Activated T-cell treated with anti-CD3 and anti-CD28 coated beads, Interleukin-2, amount 50 U/mL, for 4 hours (primary cell): ENCODE measurements at regions not wholly inside any gene's neighbourhood (a gene's known extent, or its start where the extent isn't known, plus 50 kb on each side); places are given as distances from the start of the nearest gene placed in this dataset.
"Not testable (repeated sequence)": the region's sequence is repeated elsewhere in the genome, so short reads cannot be mapped to it uniquely, and the experiment has no call there.

Source experiments
- ATAC-seq, 2 donors: fragments of 200-7000 bp; cut with Tn5 transposase; one replicate each; pipeline ENCODE4 v1.10.0; 2021
- DNase-seq: peaks from one replicate; pipeline ENCODE4 v3.0.0-alpha.2; 2020
- H3K27me3 Mint-ChIP-seq: one replicate; pipeline ENCODE4 v1.8.0; 2021; ENCODE audit warnings: low read depth, mixed read lengths
- H3K36me3 Mint-ChIP-seq: one replicate; pipeline ENCODE4 v1.8.0; 2022; ENCODE audit warnings: mixed read lengths; ENCODE audit not compliant: insufficient read depth
- H3K4me1 Mint-ChIP-seq: one replicate; pipeline ENCODE4 v1.8.0; 2021; ENCODE audit warnings: low read depth, mixed read lengths
- H3K4me3 Mint-ChIP-seq: one replicate; pipeline ENCODE4 v1.8.0; 2021; ENCODE audit warnings: mild to moderate bottlenecking, moderate library complexity, mixed read lengths
- H3K9me3 Mint-ChIP-seq: one replicate; pipeline ENCODE4 v1.8.0; 2021; ENCODE audit warnings: mixed read lengths

GRCh38 chr11:133659538-133660201 is 127.4 kb upstream of the OPCML start:
- no peaks in the 10 kb centered on the region for H3K4me1 Mint-ChIP-seq
- no peak for DNase-seq
- no peak for ATAC-seq
- H3K27me3 Mint-ChIP-seq: peaks cover 4% of the 10 kb centered on the region
- H3K4me3 Mint-ChIP-seq: no peak overlapping the region
- H3K36me3 Mint-ChIP-seq: no peaks in the 10 kb centered on the region
- no peaks in the 10 kb centered on the region for H3K9me3 Mint-ChIP-seq

GRCh38 chr11:133657054-133657453 is 124.8 kb upstream of the OPCML start:
- Mint-ChIP-seq H3K9me3 (no peaks in the 10 kb centered on the region), H3K4me3 (no peak overlapping the region), H3K4me1 (no peaks in the 10 kb centered on the region), H3K27me3 (peaks cover 4% of the 10 kb centered on the region), H3K36me3 (no peaks in the 10 kb centered on the region)
- ATAC-seq (no peak), DNase-seq (no peak)

GRCh38 chr11:133656082-133656635 is 123.9 kb upstream of the OPCML start:
- no peak for DNase-seq
- Mint-ChIP-seq H3K36me3 (no peaks in the 10 kb centered on the region), H3K4me1 (no peaks in the 10 kb centered on the region), H3K9me3 (no peaks in the 10 kb centered on the region), H3K4me3 (no peak overlapping the region), H3K27me3 (peaks cover 4% of the 10 kb centered on the region)
- no peak for ATAC-seq

- DNase-seq (no peak), ATAC-seq (no peak)
- no peaks in the 10 kb centered on the region for H3K4me1 Mint-ChIP-seq
- no peak overlapping the region for H3K4me3 Mint-ChIP-seq
- H3K9me3 Mint-ChIP-seq: no peaks in the 10 kb centered on the region
- H3K27me3 Mint-ChIP-seq: peaks cover 4% of the 10 kb centered on the region
- H3K36me3 Mint-ChIP-seq: no peaks in the 10 kb centered on the region
These were observed 122.4 kb upstream of the OPCML start for GRCh38 chr11:133654630-133655212.

- Mint-ChIP-seq H3K4me3 (no peak overlapping the region), H3K9me3 (no peaks in the 10 kb centered on the region), H3K4me1 (no peaks in the 10 kb centered on the region), H3K36me3 (no peaks in the 10 kb centered on the region), H3K27me3 (peaks cover 4% of the 10 kb centered on the region)
- ATAC-seq (no peak), DNase-seq (no peak)
These were observed 121.0 kb upstream of the OPCML start for GRCh38 chr11:133653336-133653735.

GRCh38 chr11:133650082-133650481 is 117.8 kb upstream of the OPCML start:
- no peak for ATAC-seq
- H3K36me3 Mint-ChIP-seq: no peaks in the 10 kb centered on the region

GRCh38 chr11:133649040-133649439 is 116.7 kb upstream of the OPCML start:
- H3K27me3 Mint-ChIP-seq: no peaks in the 10 kb centered on the region

More at GRCh38 chr11:133650082-133650481, 117.8 kb upstream of the OPCML start:
- Mint-ChIP-seq H3K4me1 (no peaks in the 10 kb centered on the region), H3K27me3 (no peaks in the 10 kb centered on the region), H3K9me3 (no peaks in the 10 kb centered on the region), H3K4me3 (no peak overlapping the region)
- no peak for DNase-seq

GRCh38 chr11:133639408-133639807 is 107.1 kb upstream of the OPCML start:
- no peak for ATAC-seq
- Mint-ChIP-seq H3K4me3 (no peak overlapping the region), H3K27me3 (peaks cover 4% of the 10 kb centered on the region), H3K4me1 (no peaks in the 10 kb centered on the region), H3K36me3 (no peaks in the 10 kb centered on the region), H3K9me3 (peaks cover 3% of the 10 kb centered on the region)
- no peak for DNase-seq

More at GRCh38 chr11:133649040-133649439, 116.7 kb upstream of the OPCML start:
- H3K4me3 Mint-ChIP-seq: no peak overlapping the region
- no peaks in the 10 kb centered on the region for H3K9me3 Mint-ChIP-seq
- H3K4me1 Mint-ChIP-seq: no peaks in the 10 kb centered on the region
- ATAC-seq: no peak
- no peaks in the 10 kb centered on the region for H3K36me3 Mint-ChIP-seq
- no peak for DNase-seq

GRCh38 chr11:133638921-133639320 is 106.6 kb upstream of the OPCML start:
- no peak overlapping the region for H3K4me3 Mint-ChIP-seq
- H3K36me3 Mint-ChIP-seq: no peaks in the 10 kb centered on the region
- peaks cover 4% of the 10 kb centered on the region for H3K27me3 Mint-ChIP-seq
- DNase-seq: no peak
- no peaks in the 10 kb centered on the region for H3K4me1 Mint-ChIP-seq
- peaks cover 3% of the 10 kb centered on the region for H3K9me3 Mint-ChIP-seq
- no peak for ATAC-seq

GRCh38 chr11:133636711-133637355 is 104.5 kb upstream of the OPCML start:
- Mint-ChIP-seq H3K4me1 (no peaks in the 10 kb centered on the region), H3K9me3 (peaks cover 3% of the 10 kb centered on the region), H3K4me3 (no peak overlapping the region), H3K36me3 (no peaks in the 10 kb centered on the region), H3K27me3 (peaks cover 4% of the 10 kb centered on the region)
- no peak for DNase-seq
- no peak for ATAC-seq

- Mint-ChIP-seq H3K27me3 (peaks cover 4% of the 10 kb centered on the region), H3K36me3 (no peaks in the 10 kb centered on the region), H3K9me3 (no peaks in the 10 kb centered on the region), H3K4me1 (no peaks in the 10 kb centered on the region), H3K4me3 (no peak overlapping the region)
- no peak for ATAC-seq
- DNase-seq: no peak
These were observed 103.0 kb upstream of the OPCML start for GRCh38 chr11:133635244-133635739.

- not testable (repeated sequence) for ATAC-seq, H3K4me1 Mint-ChIP-seq, H3K9me3 Mint-ChIP-seq, H3K4me3 Mint-ChIP-seq, H3K36me3 Mint-ChIP-seq, H3K27me3 Mint-ChIP-seq, DNase-seq
These were observed 96.1 kb upstream of the OPCML start for GRCh38 chr11:133628371-133628770.

- no peaks in the 10 kb centered on the region for H3K36me3 Mint-ChIP-seq
- DNase-seq: no peak
- no peaks in the 10 kb centered on the region for H3K27me3 Mint-ChIP-seq
- H3K9me3 Mint-ChIP-seq: peaks cover 9% of the 10 kb centered on the region
- no peak for ATAC-seq
- H3K4me3 Mint-ChIP-seq: no peak overlapping the region
- H3K4me1 Mint-ChIP-seq: no peaks in the 10 kb centered on the region
These were observed 89.3 kb upstream of the OPCML start for GRCh38 chr11:133621611-133622010.

- H3K4me3 Mint-ChIP-seq: no peak overlapping the region
These were observed 87.7 kb upstream of the OPCML start for GRCh38 chr11:133619973-133620372.

More at GRCh38 chr11:133619973-133620372, 87.7 kb upstream of the OPCML start:
- ATAC-seq (no peak), DNase-seq (no peak)
- H3K4me1 Mint-ChIP-seq: no peaks in the 10 kb centered on the region
- no peaks in the 10 kb centered on the region for H3K27me3 Mint-ChIP-seq
- peaks cover 17% of the 10 kb centered on the region for H3K9me3 Mint-ChIP-seq
- H3K36me3 Mint-ChIP-seq: no peaks in the 10 kb centered on the region
